MCF 10A (cell line): ENCODE measurements at regions not wholly inside any gene's neighbourhood (a gene's known extent, or its start where the extent isn't known, plus 50 kb on each side); places are given as distances from the start of the nearest gene placed in this dataset.

Experiments used
- BruUV-seq: library from RNA; stranded (reverse); fragments of 400-500 nt; replicated peaks from 2 replicates; lab custom pipeline; 2021; lab: Mats Ljungman, UMichigan
- CTCF ChIA-PET: fragments of 300-600 bp; sonication (Branson Sonifier 250); formaldehyde crosslinking; extraction: SDS; loops from one replicate; lab custom pipeline; 2021; ENCODE audit warnings: antibody characterized with exemption, inconsistent platforms; lab: Yijun Ruan, JAX
- POLR2A ChIA-PET: fragments of 300-600, 350-650 bp; sonication (Branson Sonifier 250); formaldehyde crosslinking; extraction: SDS; loops from one replicate; lab custom pipeline; 2020; ENCODE audit warnings: antibody characterized with exemption, inconsistent platforms; lab: Yijun Ruan, JAX
- DNase-seq: peaks from one replicate; pipeline ENCODE4 v3.0.0-alpha.2; 2018; ENCODE audit not compliant: unreplicated experiment
- H3K27ac Mint-ChIP-seq: one replicate; pipeline ENCODE4 v1.8.0; 2022; ENCODE audit warnings: mild to moderate bottlenecking, low read depth, mixed read lengths; ENCODE audit not compliant: unreplicated experiment
- H3K27me3 Mint-ChIP-seq: one replicate; pipeline ENCODE4 v1.8.0; 2022; ENCODE audit warnings: mixed read lengths; ENCODE audit not compliant: insufficient read depth, unreplicated experiment
- H3K36me3 Mint-ChIP-seq: one replicate; pipeline ENCODE4 v1.8.0; 2022; ENCODE audit warnings: mild to moderate bottlenecking, moderate library complexity, mixed read lengths; ENCODE audit not compliant: insufficient read depth, unreplicated experiment
- H3K4me1 Mint-ChIP-seq: one replicate; pipeline ENCODE4 v1.8.0; 2022; ENCODE audit warnings: mixed read lengths; ENCODE audit not compliant: insufficient read depth, unreplicated experiment
- H3K4me3 Mint-ChIP-seq: one replicate; pipeline ENCODE4 v1.8.0; 2022; ENCODE audit warnings: mild to moderate bottlenecking, moderate library complexity, mixed read lengths; ENCODE audit not compliant: unreplicated experiment
- H3K9me3 Mint-ChIP-seq: one replicate; pipeline ENCODE4 v1.8.0; 2022; ENCODE audit warnings: mixed read lengths; ENCODE audit not compliant: unreplicated experiment
- intact Hi-C: fragments of 100-400 bp; cut with micrococcal nuclease; formaldehyde crosslinking; loops from 2 replicates; pipeline ENCODE4 v1.14.1; 2022
- TF ChIP-seq, protein P1 (sequence below): fragments of 200-600 bp; IDR thresholded peaks from one replicate; pipeline ENCODE4 v1.8.0; 2022; ENCODE audit warnings: antibody characterized with exemption, mild to moderate bottlenecking; ENCODE audit not compliant: unreplicated experiment

DNA sequence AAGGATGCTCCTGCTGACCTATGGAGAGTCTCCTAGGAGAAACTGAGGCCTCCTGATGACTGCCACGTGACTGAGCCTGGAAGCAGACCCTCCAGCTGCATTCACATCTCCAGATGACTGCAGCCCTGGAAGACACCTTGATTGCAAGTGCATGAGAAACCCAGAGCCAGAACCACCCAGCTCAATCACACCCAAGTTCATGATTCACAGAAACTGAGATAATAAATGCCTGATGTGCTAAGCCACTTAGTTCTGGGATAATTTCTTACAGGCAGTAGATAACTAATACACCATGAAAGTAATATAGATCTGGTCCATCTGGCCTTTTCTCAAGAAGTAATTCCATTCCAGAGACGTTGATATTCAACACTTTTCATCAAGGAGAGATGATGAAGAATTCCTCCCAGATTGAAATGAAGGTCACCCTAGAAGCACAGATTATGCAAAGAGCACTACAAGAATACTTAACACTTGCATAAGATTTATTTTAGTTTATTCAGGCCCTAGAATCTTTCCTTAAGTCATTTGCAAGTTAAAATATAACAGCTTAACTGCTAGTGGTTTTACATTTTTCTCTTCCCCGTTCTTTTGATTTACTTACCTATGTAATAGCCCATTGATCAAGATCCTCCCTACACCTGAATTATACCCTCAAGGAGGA, 208.2 kb upstream of the INHBA start:
- DNase-seq = no peak
- CTCF ChIA-PET = no interaction called here
- intact Hi-C loops = no loop called here
- no peak overlapping the region for H3K27ac Mint-ChIP-seq
- no peaks in the 10 kb centered on the region for H3K36me3 Mint-ChIP-seq
- H3K4me1 Mint-ChIP-seq = peaks cover 12% of the 10 kb centered on the region
- POLR2A ChIA-PET = no interaction called here
- H3K4me3 Mint-ChIP-seq = no peak overlapping the region
- no TSS peak for BruUV-seq
- peaks cover 8% of the 10 kb centered on the region for H3K9me3 Mint-ChIP-seq
- no peaks in the 10 kb centered on the region for H3K27me3 Mint-ChIP-seq
- TF ChIP-seq, protein P1, sequence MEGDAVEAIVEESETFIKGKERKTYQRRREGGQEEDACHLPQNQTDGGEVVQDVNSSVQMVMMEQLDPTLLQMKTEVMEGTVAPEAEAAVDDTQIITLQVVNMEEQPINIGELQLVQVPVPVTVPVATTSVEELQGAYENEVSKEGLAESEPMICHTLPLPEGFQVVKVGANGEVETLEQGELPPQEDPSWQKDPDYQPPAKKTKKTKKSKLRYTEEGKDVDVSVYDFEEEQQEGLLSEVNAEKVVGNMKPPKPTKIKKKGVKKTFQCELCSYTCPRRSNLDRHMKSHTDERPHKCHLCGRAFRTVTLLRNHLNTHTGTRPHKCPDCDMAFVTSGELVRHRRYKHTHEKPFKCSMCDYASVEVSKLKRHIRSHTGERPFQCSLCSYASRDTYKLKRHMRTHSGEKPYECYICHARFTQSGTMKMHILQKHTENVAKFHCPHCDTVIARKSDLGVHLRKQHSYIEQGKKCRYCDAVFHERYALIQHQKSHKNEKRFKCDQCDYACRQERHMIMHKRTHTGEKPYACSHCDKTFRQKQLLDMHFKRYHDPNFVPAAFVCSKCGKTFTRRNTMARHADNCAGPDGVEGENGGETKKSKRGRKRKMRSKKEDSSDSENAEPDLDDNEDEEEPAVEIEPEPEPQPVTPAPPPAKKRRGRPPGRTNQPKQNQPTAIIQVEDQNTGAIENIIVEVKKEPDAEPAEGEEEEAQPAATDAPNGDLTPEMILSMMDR = no peak

DNA sequence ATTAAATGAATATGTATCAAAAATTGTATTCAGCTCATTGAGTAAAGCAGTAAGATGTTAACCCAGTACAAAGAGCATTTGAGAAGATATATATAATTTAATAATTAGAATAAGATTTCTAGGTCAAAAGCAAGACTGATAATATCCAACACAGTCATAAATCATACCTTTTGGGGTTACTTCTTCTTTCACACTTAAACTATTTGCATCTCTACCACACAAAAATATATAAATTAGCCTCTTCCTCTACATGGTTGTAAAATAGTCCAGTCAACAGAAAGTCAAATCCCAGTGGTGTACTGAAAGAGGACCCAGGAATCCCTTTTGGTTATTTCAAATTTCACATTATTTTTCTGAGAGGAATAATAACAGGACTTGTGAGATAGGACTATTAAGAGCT, 204.6 kb upstream of the INHBA start:
- intact Hi-C loops = no loop called here
- no peak for DNase-seq
- Mint-ChIP-seq H3K36me3 (no peaks in the 10 kb centered on the region), H3K4me3 (no peak overlapping the region), H3K27me3 (no peaks in the 10 kb centered on the region), H3K9me3 (peaks cover 21% of the 10 kb centered on the region), H3K4me1 (peaks cover 3% of the 10 kb centered on the region), H3K27ac (no peak overlapping the region)
- no TSS peak for BruUV-seq
- ChIA-PET CTCF (no interaction called here), POLR2A (no interaction called here)
- TF ChIP-seq, protein P1 = no peak

DNA sequence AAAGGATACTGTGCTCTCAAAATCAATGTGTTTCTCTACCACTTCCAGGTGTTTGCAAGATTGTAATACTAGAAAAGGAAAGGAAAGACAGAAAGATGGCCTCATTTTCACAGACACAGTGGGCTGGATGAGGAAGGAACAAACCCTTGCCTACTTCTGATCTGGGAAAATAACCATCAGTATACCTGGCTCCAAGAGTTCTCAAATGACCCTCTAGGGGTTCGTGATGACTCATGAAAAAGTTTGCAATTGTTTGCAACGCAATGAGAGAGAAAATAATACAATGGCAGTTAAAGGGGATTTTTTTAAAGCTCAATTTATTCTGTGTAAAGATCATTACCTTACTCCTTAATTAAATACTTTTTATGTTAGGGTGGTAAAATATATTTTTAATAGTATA, 197.6 kb upstream of the INHBA start:
- Mint-ChIP-seq H3K4me1 (peaks cover 5% of the 10 kb centered on the region), H3K4me3 (no peak overlapping the region), H3K27me3 (peaks cover 7% of the 10 kb centered on the region), H3K36me3 (peaks cover 5% of the 10 kb centered on the region), H3K27ac (no peak overlapping the region), H3K9me3 (peaks cover 14% of the 10 kb centered on the region)
- no TSS peak for BruUV-seq
- intact Hi-C loops = no loop called here
- ChIA-PET POLR2A (interaction anchor here (0.7 kb wide), 1 partner anchor 117 kb away, joined by 3 read pairs; no protein-coding TSS in a partner anchor), CTCF (interaction anchor here (0.6 to 0.9 kb wide), 2 partner anchors 14 to 27 kb away, joined by 3 to 4 read pairs; no protein-coding TSS in a partner anchor)
- DNase-seq = peak; percentile 37
- TF ChIP-seq, protein P1 = no peak

DNA sequence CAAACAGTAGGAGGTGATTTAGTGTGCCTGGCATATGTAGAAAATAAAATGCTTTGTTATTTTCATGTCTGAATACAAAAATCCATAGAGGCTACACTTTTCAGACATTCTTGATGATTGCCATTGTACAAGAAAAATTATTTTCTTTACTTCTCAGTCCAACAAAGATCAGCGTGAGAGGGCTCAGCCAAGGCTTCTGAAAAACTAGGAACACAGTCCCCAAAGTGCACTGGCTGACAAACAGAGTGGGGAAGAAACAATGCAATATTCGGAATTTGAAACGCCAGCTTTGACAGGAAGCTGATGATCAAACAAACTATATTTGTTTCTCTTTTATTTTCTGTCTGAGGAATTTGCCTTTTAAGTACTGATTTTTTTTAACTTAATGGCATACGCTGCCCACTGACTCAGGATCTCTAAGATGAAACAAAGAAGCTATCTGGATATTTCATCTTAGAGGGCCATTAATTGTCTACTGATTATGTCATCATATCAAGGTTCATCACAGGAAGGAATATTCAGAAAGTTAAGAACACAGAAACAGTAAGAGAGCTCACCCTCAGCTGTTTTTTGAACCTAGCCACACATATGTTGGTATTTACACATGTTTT, 197.0 kb upstream of the INHBA start:
- POLR2A ChIA-PET = interaction anchor here (0.7 kb wide), 1 partner anchor 116 kb away, joined by 3 read pairs; no protein-coding TSS in a partner anchor
- Mint-ChIP-seq H3K9me3 (peaks cover 8% of the 10 kb centered on the region), H3K27ac (no peak overlapping the region), H3K27me3 (peaks cover 7% of the 10 kb centered on the region), H3K4me3 (no peak overlapping the region), H3K36me3 (peaks cover 5% of the 10 kb centered on the region), H3K4me1 (peaks cover 5% of the 10 kb centered on the region)
- intact Hi-C loops = no loop called here
- TF ChIP-seq, protein P1 = no peak
- no peak for DNase-seq
- CTCF ChIA-PET = interaction anchor here (0.7 kb wide), 1 partner anchor 30 kb away, joined by 3 read pairs; no protein-coding TSS in a partner anchor
- BruUV-seq = no TSS peak
